ENCODE measurements at regions not wholly inside any gene's neighbourhood (a gene's known extent, or its start where the extent isn't known, plus 50 kb on each side); places are given as distances from the start of the nearest gene placed in this dataset.
"Not testable (repeated sequence)": the region's sequence is repeated elsewhere in the genome, so short reads cannot be mapped to it uniquely, and the experiment has no call there.

- no peak for DNase-seq
Observed at GRCh38 chr2:48045613-48046012, 139.3 kb upstream of the FBXO11 start.

- DNase-seq = no peak
Observed at GRCh38 chr2:48048476-48049171, 142.3 kb upstream of the FBXO11 start.

- no peak for DNase-seq
Observed at GRCh38 chr2:48049371-48049770, 143.1 kb upstream of the FBXO11 start.

DNA sequence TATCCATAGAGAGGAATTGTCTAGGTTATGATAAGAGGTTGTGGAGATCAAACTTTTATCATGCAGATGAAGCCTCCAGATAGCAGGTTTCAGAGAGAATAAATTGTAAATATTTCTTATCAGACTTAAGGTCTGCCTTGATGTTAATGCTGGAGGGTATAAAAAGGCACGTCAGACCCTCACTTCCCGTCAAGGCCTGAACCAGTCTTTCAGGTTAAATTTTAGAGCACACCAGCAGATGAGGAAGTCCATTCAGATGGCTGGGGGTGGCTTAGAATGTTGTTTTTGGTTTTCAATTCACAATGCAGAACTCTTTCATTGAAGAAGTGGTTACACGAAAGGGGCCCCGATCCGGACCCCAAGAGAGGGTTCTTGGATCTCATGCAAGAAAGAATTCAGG, 144.4 kb upstream of the FBXO11 start:
- no peak for DNase-seq

- no peak for DNase-seq
Observed at GRCh38 chr2:48059975-48060374, 153.7 kb upstream of the FBXO11 start.

DNA sequence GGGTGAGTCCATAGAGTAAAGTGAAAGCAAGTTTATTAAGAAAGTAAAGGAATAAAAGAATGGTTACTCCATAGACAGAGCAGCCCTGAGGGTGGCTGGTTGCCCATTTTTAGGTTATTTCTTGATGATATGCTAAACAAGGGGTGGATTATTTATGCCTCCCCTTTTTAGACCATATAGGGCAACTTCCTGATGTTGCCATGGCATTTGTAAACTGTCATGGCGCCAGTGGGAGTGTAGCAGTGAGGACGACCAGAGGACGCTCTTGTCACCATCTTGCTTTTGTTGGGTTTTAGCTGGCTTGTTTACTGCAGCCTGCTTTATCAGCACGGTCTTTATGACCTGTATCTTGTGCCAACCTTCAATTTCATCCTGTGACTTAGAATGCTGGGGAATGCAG, 155.4 kb upstream of the FBXO11 start:
- DNase-seq = not testable (repeated sequence)

DNA sequence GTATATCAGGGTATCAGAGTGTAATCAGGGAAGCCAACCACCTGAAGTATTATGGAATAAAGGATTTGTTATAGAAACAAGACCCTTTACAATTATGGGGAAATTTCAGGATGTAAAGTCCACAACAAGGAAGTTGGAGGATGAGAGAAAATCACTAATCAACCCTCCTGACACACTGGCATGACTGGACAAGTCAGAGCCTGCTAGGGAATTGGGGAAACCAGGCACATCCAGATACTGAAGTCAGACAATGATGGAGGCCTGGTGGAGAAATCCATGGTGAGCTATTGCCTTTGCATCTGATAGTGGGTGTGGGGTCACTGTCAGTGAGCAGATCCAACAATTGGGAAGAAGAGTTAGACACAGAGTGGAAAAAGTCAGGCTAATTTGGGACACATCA, 158.8 kb upstream of the FBXO11 start:
- no peak for DNase-seq

DNA sequence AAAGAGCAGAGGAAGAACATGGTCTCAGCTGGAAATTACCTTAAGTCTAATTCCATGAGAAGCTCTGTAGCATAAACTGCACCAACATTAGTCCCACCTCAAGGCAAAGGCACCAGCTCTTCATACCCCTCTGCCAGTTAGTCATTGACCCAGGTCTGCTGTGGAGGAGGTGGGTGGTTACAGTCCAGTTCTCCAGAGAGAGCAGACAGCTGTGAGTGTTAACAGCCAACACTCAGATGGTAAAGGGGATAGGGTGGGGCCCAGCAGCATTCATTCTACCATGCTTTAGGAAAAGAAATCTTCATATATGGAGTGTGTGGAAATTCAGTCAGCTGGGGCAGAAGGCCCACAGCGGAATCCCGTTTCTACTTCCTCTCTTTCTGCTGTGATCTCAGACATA, 159.7 kb upstream of the FBXO11 start:
- no peak for DNase-seq

DNA sequence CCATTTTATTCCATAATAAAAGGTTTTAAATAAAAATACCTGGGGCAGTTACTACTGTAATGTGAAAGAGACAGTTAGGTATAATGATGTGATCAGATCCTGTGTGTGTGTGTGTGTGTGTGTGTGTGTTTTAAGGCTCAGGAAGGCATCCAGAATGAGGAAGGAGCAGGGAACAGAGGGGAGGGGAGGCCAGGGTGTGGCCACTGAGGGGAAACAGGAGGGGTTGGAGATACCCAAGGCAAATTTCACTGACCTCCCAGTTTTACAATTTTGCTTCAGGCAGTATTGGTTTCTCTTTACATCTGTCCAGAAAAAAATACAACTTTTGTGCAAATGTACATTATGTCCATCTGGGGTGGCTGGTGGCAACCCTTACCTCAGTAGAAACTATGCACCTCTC, 163.5 kb upstream of the FBXO11 start:
- no peak for DNase-seq

GRCh38 chr2:48070415-48070814, 164.1 kb upstream of the FBXO11 start:
- DNase-seq = no peak

DNA sequence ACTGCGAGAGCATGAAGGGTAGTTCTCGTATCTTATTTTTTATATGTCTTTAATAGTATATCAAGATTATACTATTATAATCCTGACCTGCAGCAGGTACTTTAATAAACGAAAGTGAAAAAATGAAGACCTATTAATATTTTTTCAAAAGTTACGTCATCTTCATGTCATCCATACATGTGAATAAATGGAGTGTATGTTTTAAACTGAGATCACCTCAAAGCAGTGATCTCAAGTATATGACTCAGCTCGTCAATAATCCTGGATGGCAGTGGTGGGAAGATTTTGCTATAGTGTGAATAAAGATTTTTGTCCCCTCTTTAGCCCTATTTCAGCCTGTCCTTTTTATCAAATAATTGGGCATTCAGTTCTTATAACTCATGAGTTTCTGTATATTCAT, 166.3 kb upstream of the FBXO11 start:
- no peak for DNase-seq

DNA sequence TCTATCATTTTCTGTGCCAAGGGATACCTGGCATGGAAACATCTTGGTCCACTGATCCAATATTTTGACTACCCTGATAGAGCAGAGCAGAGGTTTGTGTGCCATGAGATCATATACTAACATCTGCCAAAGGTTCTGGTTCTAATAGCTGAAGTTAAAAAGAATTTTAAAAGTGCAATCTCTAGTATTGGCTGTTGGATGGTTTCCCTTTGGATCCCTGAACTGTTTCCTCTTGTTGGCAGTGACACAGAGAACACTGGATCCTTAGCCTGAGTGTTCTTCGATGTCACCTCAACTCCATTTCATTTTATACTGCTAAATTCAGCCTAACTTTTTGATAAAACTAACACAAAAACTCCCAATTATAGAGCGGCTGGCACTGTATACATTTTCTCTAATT, 169.3 kb upstream of the FBXO11 start:
- DNase-seq = no peak

GRCh38 chr2:48080534-48081316, 174.4 kb upstream of the FBXO11 start:
- DNase-seq = no peak

DNA sequence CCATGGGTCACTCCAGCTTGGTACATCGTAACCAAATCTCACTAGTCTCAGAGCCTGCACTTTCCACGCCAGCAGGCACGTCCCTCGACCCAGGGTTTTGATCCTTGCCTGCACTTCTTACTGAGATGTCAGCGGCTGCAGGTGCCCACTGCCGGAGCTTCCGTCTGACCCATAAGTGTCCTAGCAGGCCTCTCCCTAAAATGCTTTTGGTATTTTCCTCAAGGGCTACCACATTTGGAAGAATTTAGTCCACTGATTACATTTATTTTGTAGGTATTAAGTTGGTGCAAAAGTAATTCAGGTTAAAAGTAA, 175.0 kb upstream of the FBXO11 start:
- DNase-seq = no peak

DNA sequence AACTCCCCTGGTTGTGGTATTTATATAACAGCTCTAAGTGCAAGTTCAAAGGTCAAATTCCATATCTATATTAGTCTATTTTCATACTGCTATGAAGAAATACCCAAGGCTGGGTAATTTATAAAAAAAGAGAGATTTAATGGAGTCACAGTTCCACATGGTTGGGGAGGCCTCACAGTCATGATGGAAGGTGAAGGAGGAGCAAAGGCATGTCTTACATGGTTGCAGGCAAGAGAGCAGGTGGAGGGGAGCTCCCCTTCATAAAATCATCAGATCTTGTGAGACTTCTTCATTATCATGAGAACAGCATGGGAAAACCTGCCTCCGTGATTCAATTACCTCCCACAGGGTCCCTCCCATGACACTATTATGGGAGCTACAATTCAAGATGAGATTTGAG, 179.6 kb upstream of the FBXO11 start:
- DNase-seq = no peak

GRCh38 chr2:48088994-48089393, 182.7 kb upstream of the FBXO11 start:
- DNase-seq = no peak

DNA sequence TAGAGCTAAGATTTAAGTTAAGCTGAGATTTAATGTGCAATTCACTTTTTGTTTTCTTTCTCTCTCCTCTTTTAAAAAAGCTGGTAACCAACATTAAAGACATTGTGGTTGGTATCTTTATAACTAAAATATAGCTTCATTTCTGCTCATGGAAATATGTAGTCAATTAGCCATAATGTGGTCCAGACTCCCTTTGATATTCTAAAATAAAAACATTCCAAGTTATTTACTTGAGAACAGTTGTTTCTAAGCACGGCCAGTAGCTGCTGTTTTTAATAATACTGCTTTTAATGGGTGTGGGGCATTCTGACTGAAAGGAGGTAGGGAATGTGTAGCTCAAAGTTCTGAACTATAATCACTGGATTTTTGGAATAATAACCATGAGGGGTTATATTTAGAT, 183.3 kb upstream of the FBXO11 start:
- no peak for DNase-seq

GRCh38 chr2:48092846-48093803, 186.8 kb upstream of the FBXO11 start:
- DNase-seq = no peak

- DNase-seq = not testable (repeated sequence)
Observed at GRCh38 chr2:48096765-48097164, 190.5 kb upstream of the FBXO11 start.

GRCh38 chr2:48098539-48098938, 192.2 kb upstream of the FBXO11 start:
- no peak for DNase-seq

GRCh38 chr2:48104418-48104817, 198.1 kb upstream of the FBXO11 start:
- DNase-seq = no peak

- DNase-seq = no peak
Observed at GRCh38 chr2:48105848-48106247, 199.6 kb upstream of the FBXO11 start.

- DNase-seq = no peak
Observed at GRCh38 chr2:48107326-48107925, 201.1 kb upstream of the FBXO11 start.
